Keratinocyte (primary cell): ENCODE measurements at regions not wholly inside any gene's neighbourhood (a gene's known extent, or its start where the extent isn't known, plus 50 kb on each side); places are given as distances from the start of the nearest gene placed in this dataset.

Experiments used
- DNase-seq: peaks from one replicate; pipeline ENCODE4 v3.0.0-alpha.2; 2011; ENCODE audit warnings: low read depth, missing footprints, low spot score
- FAIRE-seq: peaks from 2 replicates; lab custom pipeline; 2011; peaks lifted over from hg19 to GRCh38; lab: Jason Lieb, UNC
- H2AFZ ChIP-seq: 2 replicates; pipeline ENCODE4 v1.6.0; 2012; ENCODE audit warnings: low read length, control low read depth, inconsistent platforms; ENCODE audit not compliant: control insufficient read depth
- H3K27ac ChIP-seq: 2 replicates; pipeline ENCODE4 v1.5.1; 2011; ENCODE audit warnings: low read length; ENCODE audit not compliant: control insufficient read depth, insufficient read depth
- H3K27me3 ChIP-seq: 3 replicates; pipeline ENCODE4 v1.6.0; 2011; ENCODE audit warnings: low read length; ENCODE audit not compliant: control insufficient read depth, insufficient read depth; ENCODE audit errors: extremely low read depth
- H3K36me3 ChIP-seq, 2 experiments: 2 replicates in 1 of 2; 3 replicates in 1 of 2; pipeline ENCODE4 v1.5.1; 2011; ENCODE audit warnings: low read length in 2 of 2, mild to moderate bottlenecking in 1 of 2; ENCODE audit not compliant: control insufficient read depth in 2 of 2, insufficient read depth in 2 of 2; ENCODE audit errors: extremely low read depth in 1 of 2
- H3K4me1 ChIP-seq: 3 replicates; pipeline ENCODE4 v1.5.1; 2011; ENCODE audit warnings: low read length; ENCODE audit not compliant: control insufficient read depth, insufficient read depth; ENCODE audit errors: extremely low read depth
- H3K4me2 ChIP-seq: 3 replicates; pipeline ENCODE4 v1.6.0; 2011; ENCODE audit warnings: low read depth, low read length; ENCODE audit not compliant: control insufficient read depth, insufficient read depth; ENCODE audit errors: extremely low read depth
- H3K4me3 ChIP-seq, 3 experiments: fragments of 200-600 bp in 1 of 3; sonication (generic) in 1 of 3; 2 replicates in 2 of 3; 3 replicates in 1 of 3; pipeline ENCODE4 v1.5.1; 2011 to 2016; ENCODE audit warnings: low read length in 3 of 3, mild to moderate bottlenecking in 3 of 3, control low read depth in 2 of 3, inconsistent platforms in 1 of 3, low read depth in 1 of 3, mixed read lengths in 1 of 3, mixed run types in 1 of 3, moderate library complexity in 1 of 3; ENCODE audit not compliant: control insufficient read depth in 2 of 3, insufficient read depth in 2 of 3; ENCODE audit errors: extremely low read depth in 1 of 3
- H3K79me2 ChIP-seq: 2 replicates; pipeline ENCODE4 v1.6.0; 2012; ENCODE audit warnings: low read length; ENCODE audit not compliant: control insufficient read depth, insufficient read depth
- H3K9ac ChIP-seq: 3 replicates; pipeline ENCODE4 v1.6.0; 2011; ENCODE audit warnings: low read length; ENCODE audit not compliant: control insufficient read depth, insufficient read depth; ENCODE audit errors: extremely low read depth
- H3K9me1 ChIP-seq: 3 replicates; pipeline ENCODE4 v1.6.0; 2011; ENCODE audit warnings: low read length; ENCODE audit not compliant: control insufficient read depth, insufficient read depth; ENCODE audit errors: extremely low read depth
- H3K9me3 ChIP-seq: 2 replicates; pipeline ENCODE4 v1.5.1; 2012; ENCODE audit warnings: low read depth, low read length; ENCODE audit not compliant: control insufficient read depth
- H4K20me1 ChIP-seq: 3 replicates; pipeline ENCODE4 v1.6.0; 2011; ENCODE audit warnings: low read length; ENCODE audit not compliant: control insufficient read depth, insufficient read depth; ENCODE audit errors: extremely low read depth
- CTCF ChIP-seq, 3 experiments: IDR thresholded peaks in 1 of 3; conservative IDR thresholded peaks in 1 of 3; optimal IDR thresholded peaks in 1 of 3; 2 replicates in 2 of 3; 3 replicates in 1 of 3; pipeline versions ENCODE3 to v1.5.1; 2011; ENCODE audit warnings: low read length in 3 of 3, mild to moderate bottlenecking in 3 of 3, moderate library complexity in 2 of 3, control low read depth in 1 of 3, inconsistent platforms in 1 of 3; ENCODE audit not compliant: insufficient read depth in 2 of 3; ENCODE audit errors: extremely low read depth in 1 of 3
- EZH2 ChIP-seq: IDR thresholded peaks from one replicate; pipeline ENCODE4 v1.6.1; 2012; ENCODE audit warnings: inconsistent platforms, mild to moderate bottlenecking, low read length, moderate library complexity
- dilution Hi-C: fragments of 300-500 bp; cut with MboI; formaldehyde crosslinking; loops from one replicate; pipeline ENCODE4 v1.7.0; 2020; ENCODE audit warnings: low sequenced_read_pairs; ENCODE audit not compliant: extremely low pct_ligation_motif_present

GRCh38 chrX:80138938-80139337 lies 124.4 kb downstream of the TBX22 start:
- Histone ChIP-seq H3K36me3 (no peaks in the 10 kb centered on the region), H2AFZ (no peak overlapping the region), H4K20me1 (no peaks in the 10 kb centered on the region), H3K4me3 (no peak overlapping the region), H3K9me1 (no peaks in the 10 kb centered on the region), H3K27me3 (no peaks in the 10 kb centered on the region), H3K9ac (no peak overlapping the region), H3K4me1 (no peaks in the 10 kb centered on the region), H3K9me3 (no peaks in the 10 kb centered on the region), H3K79me2 (no peaks in the 10 kb centered on the region), H3K27ac (no peak overlapping the region), H3K4me2 (no peak overlapping the region)
- DNase-seq (no peak), FAIRE-seq (no peak)
- TF ChIP-seq EZH2 (no peak), CTCF (optimal IDR thresholded peaks at IDR 0.05 in 1 of 3, IDR thresholded peaks at IDR 0.05 in 1 of 3, conservative IDR thresholded peaks at IDR 0.05 in 1 of 3; ENCODE audit: extremely low read depth in 1 of 3, insufficient read depth in 2 of 3, low read length in 3 of 3) (no peak)
- dilution Hi-C loops: no loop called here

- Histone ChIP-seq H3K27me3 (no peaks in the 10 kb centered on the region), H3K27ac (no peak overlapping the region), H3K9me3 (no peaks in the 10 kb centered on the region), H3K9ac (no peak overlapping the region), H3K4me2 (no peak overlapping the region), H4K20me1 (no peaks in the 10 kb centered on the region), H3K4me3 (no peak overlapping the region), H3K36me3 (no peaks in the 10 kb centered on the region), H3K9me1 (no peaks in the 10 kb centered on the region), H3K79me2 (no peaks in the 10 kb centered on the region), H3K4me1 (no peaks in the 10 kb centered on the region), H2AFZ (no peak overlapping the region)
- TF ChIP-seq EZH2 (no peak), CTCF (optimal IDR thresholded peaks at IDR 0.05 in 1 of 3, IDR thresholded peaks at IDR 0.05 in 1 of 3, conservative IDR thresholded peaks at IDR 0.05 in 1 of 3; ENCODE audit: extremely low read depth in 1 of 3, insufficient read depth in 2 of 3, low read length in 3 of 3) (no peak)
- dilution Hi-C loops: no loop called here
- DNase-seq (no peak), FAIRE-seq (no peak)
Measured at GRCh38 chrX:80139564-80139963, 125.0 kb downstream of the TBX22 start.
